Body of pancreas (tissue), 4 donors: ENCODE measurements at regions not wholly inside any gene's neighbourhood (a gene's known extent, or its start where the extent isn't known, plus 50 kb on each side); places are given as distances from the start of the nearest gene placed in this dataset.

Experiments
- ATAC-seq: fragments of 150-250 bp; one replicate; pipeline ENCODE4 v1.9.1; 2016
- DNase-seq, 4 donors: peaks; one replicate each; pipeline ENCODE4 v3.0.0-alpha.2; 2019
- H3K27ac ChIP-seq, 4 donors: fragments of 200-600 bp; sonication (generic); 1 replicate in 3 of 4; 2 replicates in 1 of 4; pipeline versions ENCODE4 v1.5.1 to v1.6.1; 2016 to 2019; ENCODE audit warnings: mild to moderate bottlenecking in 1 of 4, mixed read lengths in 1 of 4, moderate library complexity in 1 of 4
- H3K27me3 ChIP-seq, 2 donors: fragments of 200-600 bp; sonication (generic); one replicate each; pipeline ENCODE4 v1.6.0; 2016; ENCODE audit warnings: mild to moderate bottlenecking in 1 of 2
- H3K36me3 ChIP-seq, 2 donors: fragments of 200-600 bp; sonication (generic); replicated peaks in 1 of 2; 2 replicates each; pipeline ENCODE4 v1.5.1; 2016; ENCODE audit warnings: low read depth in 2 of 2; ENCODE audit not compliant: insufficient read depth in 1 of 2
- H3K4me1 ChIP-seq: fragments of 200-600 bp; sonication (generic); one replicate; pipeline ENCODE4 v1.6.0; 2016
- H3K4me3 ChIP-seq, 2 donors: fragments of 200-600 bp; sonication (generic); 1 replicate in 1 of 2; 2 replicates in 1 of 2; pipeline ENCODE4 v1.5.1; 2016 to 2019
- H3K9me3 ChIP-seq, 3 donors: fragments of 200-600 bp; sonication (generic); 1 replicate in 2 of 3; 2 replicates in 1 of 3; pipeline ENCODE4 v1.5.1; 2016
- POLR2A ChIP-seq, 3 donors: fragments of 450-650 bp; IDR thresholded peaks; one replicate each; pipeline ENCODE4 v1.6.1; 2016; ENCODE audit warnings: antibody characterized with exemption in 3 of 3, mild to moderate bottlenecking in 2 of 3
- WGBS, 2 donors: methylation state at CpG; one replicate each; pipeline ENCODE4 v1.1.5; 2017; 5-methylcytosine and 5-hydroxymethylcytosine counted together
- intact Hi-C: fragments of 100-400 bp; cut with DNase I; formaldehyde crosslinking; loops from one replicate; pipeline ENCODE4 v1.15.1; 2023
- TF ChIP-seq, protein P1 (sequence below), 7 experiments: fragments of 450-650 bp in 4 of 7; fragments of 200-600 bp in 3 of 7; sonication (generic) in 3 of 7; IDR thresholded peaks; one replicate each; pipeline ENCODE4 v1.5.1; 2016 to 2019; ENCODE audit warnings: antibody characterized with exemption in 7 of 7

DNA sequence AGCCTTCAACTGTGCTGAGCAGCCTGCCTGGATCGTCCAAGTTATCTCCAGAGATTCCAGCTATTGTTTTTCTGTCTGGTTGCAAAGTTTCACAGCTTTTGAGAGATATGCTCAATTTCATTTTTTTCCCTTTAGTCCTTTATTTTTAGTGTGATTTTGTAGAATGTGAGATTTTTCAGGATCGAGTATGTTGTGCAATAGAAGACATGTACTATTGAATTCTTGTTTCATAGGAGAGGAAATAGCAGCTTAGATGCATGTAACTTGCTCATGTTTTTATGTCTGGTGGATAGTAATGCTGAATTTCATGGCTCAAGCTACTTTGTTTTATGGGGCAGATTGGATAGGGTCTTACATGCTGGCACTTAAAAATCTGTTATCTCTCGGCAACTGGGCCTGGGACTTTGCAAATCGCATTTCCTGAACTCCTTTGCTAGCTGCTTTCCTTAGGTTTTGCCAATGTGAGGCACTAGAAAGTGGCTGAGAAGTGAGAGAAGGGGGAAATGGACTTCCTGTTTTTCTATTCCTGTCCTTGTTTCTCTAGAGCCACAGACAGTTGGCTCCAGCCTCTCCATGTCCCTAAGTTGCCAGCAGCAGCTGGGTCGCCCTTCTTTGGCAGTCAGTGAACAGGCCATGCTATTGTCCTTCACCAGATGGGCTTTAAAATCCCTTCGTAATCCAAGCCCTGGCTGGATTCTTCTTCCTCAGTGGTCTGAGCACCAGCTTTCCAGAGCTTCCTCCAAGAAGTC, 101.4 kb upstream of the PDE4B start:
- no peak for DNase-seq
- intact Hi-C loops = no loop called here
- no peak for ATAC-seq
- no peak for TF ChIP-seq POLR2A (IDR thresholded peaks at IDR 0.05)
- TF ChIP-seq, protein P1, sequence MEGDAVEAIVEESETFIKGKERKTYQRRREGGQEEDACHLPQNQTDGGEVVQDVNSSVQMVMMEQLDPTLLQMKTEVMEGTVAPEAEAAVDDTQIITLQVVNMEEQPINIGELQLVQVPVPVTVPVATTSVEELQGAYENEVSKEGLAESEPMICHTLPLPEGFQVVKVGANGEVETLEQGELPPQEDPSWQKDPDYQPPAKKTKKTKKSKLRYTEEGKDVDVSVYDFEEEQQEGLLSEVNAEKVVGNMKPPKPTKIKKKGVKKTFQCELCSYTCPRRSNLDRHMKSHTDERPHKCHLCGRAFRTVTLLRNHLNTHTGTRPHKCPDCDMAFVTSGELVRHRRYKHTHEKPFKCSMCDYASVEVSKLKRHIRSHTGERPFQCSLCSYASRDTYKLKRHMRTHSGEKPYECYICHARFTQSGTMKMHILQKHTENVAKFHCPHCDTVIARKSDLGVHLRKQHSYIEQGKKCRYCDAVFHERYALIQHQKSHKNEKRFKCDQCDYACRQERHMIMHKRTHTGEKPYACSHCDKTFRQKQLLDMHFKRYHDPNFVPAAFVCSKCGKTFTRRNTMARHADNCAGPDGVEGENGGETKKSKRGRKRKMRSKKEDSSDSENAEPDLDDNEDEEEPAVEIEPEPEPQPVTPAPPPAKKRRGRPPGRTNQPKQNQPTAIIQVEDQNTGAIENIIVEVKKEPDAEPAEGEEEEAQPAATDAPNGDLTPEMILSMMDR (IDR thresholded peaks at IDR 0.05) = no peak
- peaks cover 9% of the 10 kb centered on the region for H3K4me1 ChIP-seq
- no peak overlapping the region for H3K27ac ChIP-seq
- no peak overlapping the region for H3K4me3 ChIP-seq
- no peaks in the 10 kb centered on the region for H3K27me3 ChIP-seq
- H3K9me3 ChIP-seq = no peaks in the 10 kb centered on the region
- no peaks in the 10 kb centered on the region for H3K36me3 ChIP-seq
- 67 to 74% methylated on average over 6 of the region's 6 CpGs for WGBS, 2 donors

DNA sequence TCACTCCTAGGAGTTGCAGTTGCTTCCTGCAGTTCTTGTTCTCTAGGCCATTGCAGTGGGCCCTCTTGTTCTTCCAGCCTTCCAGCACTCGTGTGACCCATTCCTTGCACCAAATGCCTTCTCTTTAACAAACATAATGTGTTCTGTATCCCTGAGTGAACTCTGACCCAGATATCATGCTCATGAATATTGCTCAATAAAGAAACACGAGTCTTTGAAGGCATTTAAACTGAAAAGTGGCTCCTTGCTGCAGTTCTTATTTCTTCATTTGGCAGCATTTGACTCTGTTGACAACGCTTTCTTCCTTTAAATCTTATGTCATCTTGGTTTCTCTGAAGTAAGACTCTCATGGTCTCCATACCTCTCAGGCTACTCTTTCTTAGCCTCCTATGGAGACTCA, 100.7 kb upstream of the PDE4B start:
- no peaks in the 10 kb centered on the region for H3K9me3 ChIP-seq
- H3K4me3 ChIP-seq = no peak overlapping the region
- intact Hi-C loops = no loop called here
- 46 to 49% methylated on average over 3 of the region's 3 CpGs for WGBS, 2 donors
- no peak for ATAC-seq
- TF ChIP-seq, protein P1 (IDR thresholded peaks at IDR 0.05) = no peak
- TF ChIP-seq POLR2A (IDR thresholded peaks at IDR 0.05) = no peak
- H3K27me3 ChIP-seq = no peaks in the 10 kb centered on the region
- peaks cover 9% of the 10 kb centered on the region for H3K4me1 ChIP-seq
- H3K27ac ChIP-seq = no peak overlapping the region
- H3K36me3 ChIP-seq = no peaks in the 10 kb centered on the region
- no peak for DNase-seq

DNA sequence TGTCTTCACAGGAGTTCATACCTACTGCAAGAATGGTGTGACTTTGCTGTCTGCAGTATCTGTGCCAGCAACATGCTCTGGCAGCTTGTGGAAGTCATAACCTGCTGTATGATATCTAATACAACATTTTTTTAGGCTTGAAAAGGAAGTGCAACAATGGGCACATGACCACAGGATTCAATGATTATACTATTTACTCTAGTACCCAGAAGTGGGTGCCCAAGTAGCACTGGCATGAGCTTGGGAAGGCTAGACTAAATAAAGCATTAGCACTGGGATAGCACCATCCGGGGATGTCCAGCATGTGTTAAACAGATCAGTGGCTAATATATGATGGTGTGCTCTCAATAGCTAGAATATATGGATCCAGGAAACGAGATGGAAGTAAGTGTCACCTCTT, 98.6 kb upstream of the PDE4B start:
- no peaks in the 10 kb centered on the region for H3K27me3 ChIP-seq
- DNase-seq (no peak), ATAC-seq (no peak)
- no peaks in the 10 kb centered on the region for H3K36me3 ChIP-seq
- WGBS, 2 donors = 67 to 77% methylated on average over 2 of the region's 2 CpGs
- no peaks in the 10 kb centered on the region for H3K4me1 ChIP-seq
- intact Hi-C loops = no loop called here
- no peak for TF ChIP-seq POLR2A (IDR thresholded peaks at IDR 0.05)
- TF ChIP-seq, protein P1 (IDR thresholded peaks at IDR 0.05) = no peak
- H3K4me3 ChIP-seq = no peak overlapping the region
- no peak overlapping the region for H3K27ac ChIP-seq
- H3K9me3 ChIP-seq = no peaks in the 10 kb centered on the region

DNA sequence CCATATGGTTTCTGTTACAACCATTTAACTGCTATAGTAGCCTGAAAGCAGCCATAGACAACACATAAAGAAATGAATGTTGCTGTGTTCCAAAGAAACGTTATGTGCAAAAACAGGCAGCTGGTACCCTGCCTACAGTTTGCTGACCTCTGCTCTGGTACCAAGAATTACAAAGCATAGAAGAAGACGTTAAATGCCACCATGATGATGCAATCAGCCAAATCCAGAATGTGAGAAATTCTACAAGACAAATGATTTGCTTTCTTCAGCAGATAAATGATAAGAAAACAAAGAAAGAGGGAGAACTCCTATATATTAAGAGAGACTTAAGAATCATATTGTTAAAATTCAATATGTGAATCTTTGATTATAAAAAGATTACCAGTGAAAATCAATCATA, 97.8 kb upstream of the PDE4B start:
- intact Hi-C loops = no loop called here
- no peak overlapping the region for H3K4me3 ChIP-seq
- ATAC-seq (no peak), DNase-seq (no peak)
- no peak overlapping the region for H3K27ac ChIP-seq
- H3K36me3 ChIP-seq = no peaks in the 10 kb centered on the region
- 47 to 48% methylated on average over 2 of the region's 2 CpGs for WGBS, 2 donors
- H3K9me3 ChIP-seq = no peaks in the 10 kb centered on the region
- TF ChIP-seq, protein P1 (IDR thresholded peaks at IDR 0.05) = no peak
- TF ChIP-seq POLR2A (IDR thresholded peaks at IDR 0.05) = no peak
- H3K27me3 ChIP-seq = no peaks in the 10 kb centered on the region
- H3K4me1 ChIP-seq = no peaks in the 10 kb centered on the region

DNA sequence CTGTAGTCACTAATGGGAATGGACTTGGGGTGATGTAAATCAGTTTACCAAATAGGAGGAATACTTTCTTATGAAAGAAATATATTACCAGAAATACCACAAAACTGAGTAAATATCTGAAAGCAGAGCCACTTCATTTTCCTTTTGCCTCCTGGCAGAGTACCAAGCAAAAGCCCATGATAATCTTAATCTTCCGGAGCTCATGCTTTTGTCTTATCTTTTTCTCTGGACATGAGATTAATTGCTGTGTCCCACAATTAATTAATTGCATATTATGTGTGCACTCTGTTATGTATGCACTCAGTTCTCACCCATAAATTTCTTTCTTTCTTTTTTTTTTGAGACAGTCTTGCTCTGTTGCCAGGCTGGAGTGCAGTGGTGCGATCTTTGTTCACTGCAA, 94.1 kb upstream of the PDE4B start:
- H3K4me3 ChIP-seq = no peak overlapping the region
- no peak for DNase-seq
- intact Hi-C loops = no loop called here

More for the DNA sequence above, 94.1 kb upstream of the PDE4B start:
- Histone ChIP-seq H3K9me3 (no peaks in the 10 kb centered on the region), H3K36me3 (no peaks in the 10 kb centered on the region), H3K27ac (no peak overlapping the region), H3K4me1 (no peaks in the 10 kb centered on the region), H3K27me3 (no peaks in the 10 kb centered on the region)
- no peak for ATAC-seq
- no peak for TF ChIP-seq POLR2A (IDR thresholded peaks at IDR 0.05)
- 44 to 47% methylated on average over 2 of the region's 2 CpGs for WGBS, 2 donors
